K562 (cell line): ENCODE measurements at regions not wholly inside any gene's neighbourhood (a gene's known extent, or its start where the extent isn't known, plus 50 kb on each side); places are given as distances from the start of the nearest gene placed in this dataset.

Experiments used
- ATAC-seq: fragments of 200-7000 bp; cut with Tn5 transposase; 3 replicates; pipeline ENCODE4 v1.9.1; 2020; ENCODE audit warnings: moderate library complexity
- BruUV-seq: library from RNA; stranded (reverse); fragments of 400-500 nt; replicated peaks from 2 replicates; lab custom pipeline; 2021; lab: Mats Ljungman, UMichigan
- CTCF ChIA-PET: fragments of 300-600 bp; formaldehyde crosslinking; extraction: SDS; loops from one replicate; lab custom pipeline; 2021; ENCODE audit warnings: low intra/inter-chr PET ratio; lab: Yijun Ruan, JAX
- POLR2A ChIA-PET: fragments of 300-600, 350-650 bp; sonication (Branson Sonifier 250); formaldehyde crosslinking; extraction: SDS; loops from one replicate; lab custom pipeline; 2021; ENCODE audit warnings: antibody characterized with exemption, inconsistent platforms; lab: Yijun Ruan, JAX
- DNase-seq, 4 experiments: peaks; one replicate each; pipeline versions ENCODE4 v3.0.0 to v3.0.0-alpha.2; 2011 to 2018; ENCODE audit warnings: low spot score in 3 of 4, mixed read lengths in 3 of 4; ENCODE audit errors: extremely low read depth in 1 of 4
- FAIRE-seq: peaks from 2 replicates; lab custom pipeline; 2011; peaks lifted over from hg19 to GRCh38; lab: Jason Lieb, UNC
- H2AFZ ChIP-seq: 2 replicates; pipeline ENCODE4 v1.6.0; 2011; ENCODE audit warnings: low read depth, low read length, control low read depth, inconsistent platforms
- H3K27ac ChIP-seq: fragments of 200-600 bp; 3 replicates; pipeline ENCODE4 v1.8.0; 2011; ENCODE audit warnings: low read depth, mild to moderate bottlenecking, control low read depth, inconsistent platforms, low read length, moderate library complexity, mixed read lengths; ENCODE audit errors: extremely low read depth
- H3K27me3 ChIP-seq, 2 experiments: fragments of 300-600 bp in 1 of 2; 2 replicates in 1 of 2; 3 replicates in 1 of 2; pipeline versions ENCODE4 v1.6.0 to v1.8.0; 2011; ENCODE audit warnings: inconsistent platforms in 2 of 2, low read length in 2 of 2, mild to moderate bottlenecking in 1 of 2, mixed read lengths in 1 of 2, moderate library complexity in 1 of 2; ENCODE audit not compliant: control insufficient read depth in 2 of 2, insufficient read depth in 2 of 2
- H3K36me3 ChIP-seq: fragments of 300-600 bp; 3 replicates; pipeline ENCODE4 v1.8.0; 2011; ENCODE audit warnings: mild to moderate bottlenecking, low read length, inconsistent platforms; ENCODE audit not compliant: control insufficient read depth, insufficient read depth
- H3K4me1 ChIP-seq, 2 experiments: fragments of 200-600 bp in 1 of 2; replicated peaks in 1 of 2; 2 replicates in 1 of 2; 3 replicates in 1 of 2; pipeline versions ENCODE4 v1.5.1 to v1.8.0; 2011; ENCODE audit warnings: inconsistent platforms in 2 of 2, low read length in 2 of 2, mild to moderate bottlenecking in 1 of 2, mixed read lengths in 1 of 2, moderate library complexity in 1 of 2; ENCODE audit not compliant: control insufficient read depth in 2 of 2, insufficient read depth in 2 of 2
- H3K4me2 ChIP-seq: 2 replicates; pipeline ENCODE4 v1.6.1; 2011; ENCODE audit warnings: low read length, control low read depth, inconsistent platforms, mixed read lengths; ENCODE audit not compliant: insufficient read depth
- H3K4me3 ChIP-seq: fragments of 200-600 bp; sonication (generic), shearing (Covaris generic); 2 replicates; pipeline ENCODE4 v1.5.1; 2016; ENCODE audit warnings: control low read depth, inconsistent platforms
- H3K79me2 ChIP-seq: fragments of 200-600 bp; 3 replicates; pipeline ENCODE4 v1.8.0; 2011; ENCODE audit warnings: low read length, inconsistent platforms; ENCODE audit not compliant: control insufficient read depth, insufficient read depth
- H3K9ac ChIP-seq, 2 experiments: 2 replicates each; pipeline versions ENCODE4 v1.6.0 to v1.6.1; 2011; ENCODE audit warnings: low read depth in 2 of 2, low read length in 2 of 2, control low read depth in 1 of 2, inconsistent platforms in 1 of 2, mild to moderate bottlenecking in 1 of 2, mixed read lengths in 1 of 2; ENCODE audit not compliant: insufficient read depth in 1 of 2
- H3K9me1 ChIP-seq: one replicate; pipeline ENCODE4 v1.6.0; 2011; ENCODE audit warnings: inconsistent platforms, mild to moderate bottlenecking, low read length, moderate library complexity; ENCODE audit not compliant: control insufficient read depth, insufficient read depth
- H3K9me3 ChIP-seq: replicated peaks from 2 replicates; pipeline ENCODE4 v1.5.1; 2011; ENCODE audit warnings: low read depth, low read length, inconsistent platforms; ENCODE audit not compliant: control insufficient read depth, insufficient read depth
- H4K20me1 ChIP-seq: replicated peaks from 2 replicates; pipeline ENCODE4 v1.6.1; 2011; ENCODE audit warnings: low read length, inconsistent platforms, mixed read lengths; ENCODE audit not compliant: control insufficient read depth, insufficient read depth
- BDP1 ChIP-seq: IDR thresholded peaks from 3 replicates; pipeline ENCODE4 v1.6.1; 2011; ENCODE audit not compliant: insufficient read length, insufficient read depth
- GABPA ChIP-seq: fragments of 200-800 bp; sonication (Bioruptor generic); conservative IDR thresholded peaks from 2 replicates; pipeline ENCODE4 v1.6.1; 2016; ENCODE audit warnings: low read depth, missing genetic modification characterization, missing compliant biosample characterization
- IRF2 ChIP-seq: sonication (generic); formaldehyde crosslinking; IDR thresholded peaks from 2 replicates; pipeline ENCODE4 v1.8.1; 2022; ENCODE audit warnings: mild to moderate bottlenecking, missing genetic modification reagents
- KAT8 ChIP-seq: fragments of 450-650 bp; IDR thresholded peaks from 2 replicates; pipeline ENCODE4 v1.6.1; 2016; ENCODE audit warnings: low read depth, mild to moderate bottlenecking
- MED1 ChIP-seq: sonication (generic); formaldehyde crosslinking; IDR thresholded peaks from 2 replicates; pipeline ENCODE4 v1.8.1; 2023; ENCODE audit warnings: missing genetic modification reagents, borderline replicate concordance
- MITF ChIP-seq: IDR thresholded peaks from 2 replicates; pipeline ENCODE4 v1.6.1; 2014; ENCODE audit warnings: antibody characterized with exemption
- PTRF ChIP-seq: fragments of 450-650 bp; IDR thresholded peaks from 2 replicates; pipeline ENCODE4 v1.6.1; 2016; ENCODE audit warnings: mild to moderate bottlenecking, missing genetic modification characterization, missing compliant biosample characterization
- RUNX1 ChIP-seq: sonication (generic); IDR thresholded peaks from 2 replicates; pipeline ENCODE4 v1.6.1; 2016; ENCODE audit warnings: antibody characterized with exemption, low read depth
- TFE3 ChIP-seq: fragments of 450-650 bp; formaldehyde crosslinking; IDR thresholded peaks from 2 replicates; pipeline ENCODE4 v1.4.0; 2020; ENCODE audit warnings: mild to moderate bottlenecking, mixed read lengths
- UBTF ChIP-seq, 2 experiments: IDR thresholded peaks; 2 replicates each; pipeline ENCODE4 v1.6.1; 2012; ENCODE audit warnings: improper control_type of control experiment in 2 of 2, low read depth in 2 of 2, low read length in 2 of 2, borderline replicate concordance in 1 of 2
- XRCC5 ChIP-seq: fragments of 200-400 bp; formaldehyde crosslinking; IDR thresholded peaks from 2 replicates; pipeline ENCODE4 v1.6.1; 2017; ENCODE audit warnings: low read depth, mild to moderate bottlenecking, low read length
- ZBTB34 ChIP-seq: fragments of 250-450 bp; sonication (Bioruptor Pico); IDR thresholded peaks from 2 replicates; pipeline ENCODE4 v1.8.0; 2021; ENCODE audit warnings: mild to moderate bottlenecking, moderate library complexity
- ZBTB9 ChIP-seq: fragments of 450-650 bp; formaldehyde crosslinking; IDR thresholded peaks from 2 replicates; pipeline ENCODE4 v1.4.0; 2020; ENCODE audit warnings: mild to moderate bottlenecking, moderate library complexity
- ZNF12 ChIP-seq: sonication (generic); formaldehyde crosslinking; IDR thresholded peaks from 2 replicates; pipeline ENCODE4 v1.4.0; 2020; ENCODE audit warnings: mild to moderate bottlenecking, missing genetic modification reagents
- WGBS: fragments of 100-300 bp; shearing (Covaris generic); methylation state at CpG from one replicate; pipeline ENCODE4 v1.1.6; 2016; ENCODE audit warnings: low coverage, mixed read lengths; ENCODE audit not compliant: insufficient coverage; ENCODE audit errors: missing lambda C conversion rate; 5-methylcytosine and 5-hydroxymethylcytosine counted together
- in situ Hi-C: fragments of 300-500 bp; cut with MboI; formaldehyde crosslinking; loops from 4 replicates; pipeline ENCODE4 v1.15.0; 2018; ENCODE audit warnings: inconsistent platforms, mixed read lengths
- intact Hi-C: fragments of 100-400 bp; cut with micrococcal nuclease; formaldehyde crosslinking; loops from 2 replicates; pipeline ENCODE4 v1.14.2; 2022

- Histone ChIP-seq H3K9ac (no peak overlapping the region), H4K20me1 (no peaks in the 10 kb centered on the region), H3K79me2 (no peaks in the 10 kb centered on the region), H3K9me3 (no peaks in the 10 kb centered on the region), H3K4me2 (no peak overlapping the region), H3K36me3 (no peaks in the 10 kb centered on the region), H3K4me3 (no peak overlapping the region), H3K4me1 (no peaks in the 10 kb centered on the region), H3K27ac (no peak overlapping the region), H2AFZ (no peak overlapping the region), H3K9me1 (no peaks in the 10 kb centered on the region), H3K27me3 (no peaks in the 10 kb centered on the region)
- 0% methylated on average over 2 of the region's 4 CpGs for WGBS
- intact Hi-C loops: no loop called here
- ChIA-PET CTCF (no interaction called here), POLR2A (no interaction called here)
- no TSS peak for BruUV-seq
- ATAC-seq (no peak), FAIRE-seq (no peak), DNase-seq (no peak)
- TF ChIP-seq GABPA (tag): no peak
- no peak for TF ChIP-seq KAT8
- no peak for TF ChIP-seq ZNF12
- TF ChIP-seq ZBTB9 (CRISPR knock-in tag): no peak
- TF ChIP-seq XRCC5: no peak
- no peak for TF ChIP-seq BDP1
- TF ChIP-seq ZBTB34 (CRISPR knock-in tag): no peak
- TF ChIP-seq UBTF (IDR thresholded peaks at IDR 0.05; ENCODE audit: borderline replicate concordance in 1 of 2, low read depth in 2 of 2, low read length in 2 of 2): no peak
- TF ChIP-seq TFE3: no peak
- TF ChIP-seq PTRF (tag): no peak
- no peak for TF ChIP-seq IRF2 (CRISPR knock-in tag)
- no peak for TF ChIP-seq RUNX1
- TF ChIP-seq MITF: no peak
- TF ChIP-seq MED1 (CRISPR knock-in tag): no peak
- in situ Hi-C loops: no loop called here
Observed at GRCh38 chr13:78168981-78169380, 250.3 kb upstream of the EDNRB start.
